Gastroesophageal sphincter (tissue), 4 donors: ENCODE measurements at regions not wholly inside any gene's neighbourhood (a gene's known extent, or its start where the extent isn't known, plus 50 kb on each side); places are given as distances from the start of the nearest gene placed in this dataset.

Source experiments
- ATAC-seq: fragments of 150-250 bp; one replicate; pipeline ENCODE4 v1.9.1; 2016; ENCODE audit warnings: mild to moderate bottlenecking, moderate library complexity
- H3K27ac ChIP-seq, 4 donors: fragments of 200-600 bp; sonication (generic) in 3 of 4; 1 replicate in 3 of 4; 2 replicates in 1 of 4; pipeline ENCODE4 v1.5.1; 2016 to 2019
- H3K27me3 ChIP-seq: fragments of 200-600 bp; sonication (generic); one replicate; pipeline ENCODE4 v1.5.1; 2019
- H3K36me3 ChIP-seq, 2 donors: fragments of 200-600 bp; sonication (generic); one replicate each; pipeline ENCODE4 v1.5.1; 2019; ENCODE audit warnings: control low read depth in 1 of 2
- H3K4me1 ChIP-seq, 3 donors: fragments of 200-600 bp; sonication (generic); 1 replicate in 2 of 3; 2 replicates in 1 of 3; pipeline ENCODE4 v1.5.1; 2016 to 2019; ENCODE audit warnings: control low read depth in 2 of 3
- H3K4me3 ChIP-seq, 2 donors: fragments of 200-600 bp; sonication (generic); one replicate each; pipeline ENCODE4 v1.5.1; 2019; ENCODE audit warnings: mild to moderate bottlenecking in 1 of 2, moderate library complexity in 1 of 2
- H3K9me3 ChIP-seq, 3 donors: fragments of 200-600 bp; sonication (generic); one replicate each; pipeline ENCODE4 v1.5.1; 2017 to 2019; ENCODE audit warnings: control low read depth in 2 of 3
- CTCF ChIP-seq, 4 experiments: fragments of 200-600 bp in 2 of 4; fragments of 450-650 bp in 2 of 4; sonication (generic) in 1 of 4; IDR thresholded peaks; one replicate each; pipeline ENCODE4 v1.5.1; 2017 to 2019; ENCODE audit warnings: antibody characterized with exemption in 4 of 4, mild to moderate bottlenecking in 2 of 4, moderate library complexity in 2 of 4
- EP300 ChIP-seq: sonication (generic); formaldehyde crosslinking; IDR thresholded peaks from one replicate; pipeline ENCODE4 v1.6.1; 2017; ENCODE audit warnings: antibody characterized with exemption, mild to moderate bottlenecking
- POLR2A ChIP-seq, 2 donors: fragments of 450-650 bp; IDR thresholded peaks; one replicate each; pipeline ENCODE4 v1.6.1; 2017; ENCODE audit warnings: antibody characterized with exemption in 2 of 2, mild to moderate bottlenecking in 2 of 2, moderate library complexity in 1 of 2
- POLR2AphosphoS5 ChIP-seq: sonication (generic); formaldehyde crosslinking; IDR thresholded peaks from one replicate; pipeline ENCODE4 v1.6.1; 2017; ENCODE audit warnings: antibody characterized with exemption
- WGBS, 2 donors: methylation state at CpG; one replicate each; pipeline ENCODE4 v1.1.5; 2018; ENCODE audit warnings: low coverage in 1 of 2; 5-methylcytosine and 5-hydroxymethylcytosine counted together

GRCh38 chr15:62452667-62453066 is 287.6 kb upstream of the C2CD4B start:
- ATAC-seq, result no peak
- WGBS, 2 donors, result 71 to 77% methylated on average over 4 of the region's 4 CpGs
- Histone ChIP-seq H3K27ac (no peak overlapping the region), H3K4me1 (peaks cover 0 to 61% (median 9%) of the 10 kb centered on the region in 3 donors), H3K36me3 (no peaks in the 10 kb centered on the region), H3K27me3 (no peaks in the 10 kb centered on the region), H3K9me3 (no peaks in the 10 kb centered on the region), H3K4me3 (no peak overlapping the region)
- TF ChIP-seq POLR2A (IDR thresholded peaks at IDR 0.05) (no peak), EP300 (no peak), CTCF (IDR thresholded peaks at IDR 0.05) (no peak), POLR2AphosphoS5 (no peak)

- H3K4me3 ChIP-seq, result no peak overlapping the region
- no peak for TF ChIP-seq POLR2A (IDR thresholded peaks at IDR 0.05)
- no peak for TF ChIP-seq POLR2AphosphoS5
- TF ChIP-seq CTCF (IDR thresholded peaks at IDR 0.05), result no peak
- TF ChIP-seq EP300, result no peak
- no peaks in the 10 kb centered on the region for H3K36me3 ChIP-seq
- H3K27ac ChIP-seq, result peak overlapping the region in 3 of 4 donors; percentile 28 to 36 (median 28)
- H3K27me3 ChIP-seq, result no peaks in the 10 kb centered on the region
- H3K4me1 ChIP-seq, result peaks cover 0 to 53% (median 5%) of the 10 kb centered on the region in 3 donors
- H3K9me3 ChIP-seq, result no peaks in the 10 kb centered on the region
- ATAC-seq, result no peak
- 46 to 62% methylated on average over 3 of the region's 3 CpGs for WGBS, 2 donors
Measured at GRCh38 chr15:62453375-62453774, 288.3 kb upstream of the C2CD4B start.

GRCh38 chr15:62453981-62454380 is 288.9 kb upstream of the C2CD4B start:
- Histone ChIP-seq H3K4me3 (no peak overlapping the region), H3K9me3 (no peaks in the 10 kb centered on the region), H3K27me3 (no peaks in the 10 kb centered on the region), H3K27ac (peak overlapping the region in 3 of 4 donors; percentile 28 to 51 (median 36)), H3K36me3 (no peaks in the 10 kb centered on the region), H3K4me1 (peaks cover 0 to 47% (median 5%) of the 10 kb centered on the region in 3 donors)
- TF ChIP-seq POLR2AphosphoS5 (no peak), POLR2A (IDR thresholded peaks at IDR 0.05) (no peak), EP300 (no peak), CTCF (IDR thresholded peaks at IDR 0.05) (no peak)
- 69 to 80% methylated on average over 1 to 3 of the region's 5 CpGs for WGBS, 2 donors
- no peak for ATAC-seq

GRCh38 chr15:62454567-62455172 is 289.6 kb upstream of the C2CD4B start:
- Histone ChIP-seq H3K4me3 (no peak overlapping the region), H3K27me3 (no peaks in the 10 kb centered on the region), H3K36me3 (no peaks in the 10 kb centered on the region), H3K27ac (peak overlapping the region in 3 of 4 donors; percentile 28 to 51 (median 36)), H3K9me3 (no peaks in the 10 kb centered on the region), H3K4me1 (peaks cover 0 to 41% (median 5%) of the 10 kb centered on the region in 3 donors)
- no peak for TF ChIP-seq EP300
- TF ChIP-seq POLR2AphosphoS5, result no peak
- no peak for TF ChIP-seq POLR2A (IDR thresholded peaks at IDR 0.05)
- no peak for TF ChIP-seq CTCF (IDR thresholded peaks at IDR 0.05)
- WGBS, 2 donors, result 79 to 84% methylated on average over 3 to 5 of the region's 6 CpGs
- ATAC-seq, result no peak

GRCh38 chr15:62455441-62455921 is 290.4 kb upstream of the C2CD4B start:
- H3K36me3 ChIP-seq, result no peaks in the 10 kb centered on the region
- H3K4me3 ChIP-seq, result no peak overlapping the region
- no peaks in the 10 kb centered on the region for H3K9me3 ChIP-seq
- WGBS, 2 donors, result 75 to 83% methylated on average over 7 to 10 of the region's 12 CpGs
- H3K4me1 ChIP-seq, result peaks cover 0 to 38% (median 5%) of the 10 kb centered on the region in 3 donors
- no peak overlapping the region for H3K27ac ChIP-seq
- H3K27me3 ChIP-seq, result no peaks in the 10 kb centered on the region
- ATAC-seq, result no peak
- TF ChIP-seq CTCF (IDR thresholded peaks at IDR 0.05), result no peak
- no peak for TF ChIP-seq EP300
- TF ChIP-seq POLR2AphosphoS5, result no peak
- TF ChIP-seq POLR2A (IDR thresholded peaks at IDR 0.05), result no peak
